ENCODE measurements at regions not wholly inside any gene's neighbourhood (a gene's known extent, or its start where the extent isn't known, plus 50 kb on each side); places are given as distances from the start of the nearest gene placed in this dataset.

- no peak for DNase-seq
- intact Hi-C loops (cut with micrococcal nuclease), result no loop called here
- no peaks in the 10 kb centered on the region for H3K36me3 ChIP-seq
- TF ChIP-seq CTCF (IDR thresholded peaks at IDR 0.05; ENCODE audit: borderline replicate concordance), result no peak
- H3K27ac ChIP-seq (replicated peaks), result peak overlapping the region; percentile 78
- H3K4me1 ChIP-seq, result peaks cover 44% of the 10 kb centered on the region
- H3K27me3 ChIP-seq (ENCODE audit: low read depth), result no peaks in the 10 kb centered on the region
- no peaks in the 10 kb centered on the region for H3K9me3 ChIP-seq (replicated peaks)
- no peak overlapping the region for H3K4me3 ChIP-seq
Observed at GRCh38 chr5:116371935-116372334, 202.7 kb downstream of the SEMA6A start.

- DNase-seq, result no peak
- no peaks in the 10 kb centered on the region for H3K27me3 ChIP-seq (ENCODE audit: low read depth)
- no peaks in the 10 kb centered on the region for H3K36me3 ChIP-seq
- intact Hi-C loops (cut with micrococcal nuclease), result no loop called here
- H3K4me3 ChIP-seq, result no peak overlapping the region
- peaks cover 43% of the 10 kb centered on the region for H3K4me1 ChIP-seq
- TF ChIP-seq CTCF (IDR thresholded peaks at IDR 0.05; ENCODE audit: borderline replicate concordance), result no peak
- H3K27ac ChIP-seq (replicated peaks), result peak overlapping the region; percentile 78
- no peaks in the 10 kb centered on the region for H3K9me3 ChIP-seq (replicated peaks)
Observed at GRCh38 chr5:116371431-116371830, 203.2 kb downstream of the SEMA6A start.

- no peaks in the 10 kb centered on the region for H3K27me3 ChIP-seq (ENCODE audit: low read depth)
- no peak for DNase-seq
- H3K9me3 ChIP-seq (replicated peaks), result no peaks in the 10 kb centered on the region
- no peak for TF ChIP-seq CTCF (IDR thresholded peaks at IDR 0.05; ENCODE audit: borderline replicate concordance)
- intact Hi-C loops (cut with micrococcal nuclease), result no loop called here
- H3K4me3 ChIP-seq, result no peak overlapping the region
- no peaks in the 10 kb centered on the region for H3K36me3 ChIP-seq
- peak overlapping the region; percentile 78 for H3K27ac ChIP-seq (replicated peaks)
- H3K4me1 ChIP-seq, result peaks cover 38% of the 10 kb centered on the region
Observed at GRCh38 chr5:116370886-116371285, 203.7 kb downstream of the SEMA6A start.

GRCh38 chr5:116370149-116370548, 204.5 kb downstream of the SEMA6A start:
- intact Hi-C loops (cut with micrococcal nuclease), result no loop called here
- DNase-seq, result no peak
- no peaks in the 10 kb centered on the region for H3K36me3 ChIP-seq
- H3K4me1 ChIP-seq, result peaks cover 33% of the 10 kb centered on the region
- H3K27ac ChIP-seq (replicated peaks), result peak overlapping the region; percentile 78
- H3K27me3 ChIP-seq (ENCODE audit: low read depth), result no peaks in the 10 kb centered on the region
- H3K4me3 ChIP-seq, result no peak overlapping the region
- TF ChIP-seq CTCF (IDR thresholded peaks at IDR 0.05; ENCODE audit: borderline replicate concordance), result no peak
- no peaks in the 10 kb centered on the region for H3K9me3 ChIP-seq (replicated peaks)

- no peaks in the 10 kb centered on the region for H3K9me3 ChIP-seq (replicated peaks)
- peaks cover 26% of the 10 kb centered on the region for H3K4me1 ChIP-seq
- no peak overlapping the region for H3K4me3 ChIP-seq
- H3K27me3 ChIP-seq (ENCODE audit: low read depth), result no peaks in the 10 kb centered on the region
- TF ChIP-seq CTCF (IDR thresholded peaks at IDR 0.05; ENCODE audit: borderline replicate concordance), result no peak
- no peaks in the 10 kb centered on the region for H3K36me3 ChIP-seq
- intact Hi-C loops (cut with micrococcal nuclease), result no loop called here
- no peak overlapping the region for H3K27ac ChIP-seq (replicated peaks)
- no peak for DNase-seq
Observed at GRCh38 chr5:116365006-116365496, 209.6 kb downstream of the SEMA6A start.

- no peak for TF ChIP-seq CTCF (IDR thresholded peaks at IDR 0.05; ENCODE audit: borderline replicate concordance)
- DNase-seq, result no peak
- no peak overlapping the region for H3K27ac ChIP-seq (replicated peaks)
- intact Hi-C loops (cut with micrococcal nuclease), result no loop called here
- H3K9me3 ChIP-seq (replicated peaks), result no peaks in the 10 kb centered on the region
- no peaks in the 10 kb centered on the region for H3K27me3 ChIP-seq (ENCODE audit: low read depth)
- H3K36me3 ChIP-seq, result no peaks in the 10 kb centered on the region
- H3K4me3 ChIP-seq, result no peak overlapping the region
- peaks cover 33% of the 10 kb centered on the region for H3K4me1 ChIP-seq
Observed at GRCh38 chr5:116363780-116364179, 210.8 kb downstream of the SEMA6A start.

Data from left ventricle myocardium inferior (tissue), 1 donor.